ENCODE measurements at regions not wholly inside any gene's neighbourhood (a gene's known extent, or its start where the extent isn't known, plus 50 kb on each side); places are given as distances from the start of the nearest gene placed in this dataset.

GRCh38 chr2:4338345-4338744 lies 635.0 kb downstream of the DCDC2C start:
- TF ChIP-seq, protein P1, sequence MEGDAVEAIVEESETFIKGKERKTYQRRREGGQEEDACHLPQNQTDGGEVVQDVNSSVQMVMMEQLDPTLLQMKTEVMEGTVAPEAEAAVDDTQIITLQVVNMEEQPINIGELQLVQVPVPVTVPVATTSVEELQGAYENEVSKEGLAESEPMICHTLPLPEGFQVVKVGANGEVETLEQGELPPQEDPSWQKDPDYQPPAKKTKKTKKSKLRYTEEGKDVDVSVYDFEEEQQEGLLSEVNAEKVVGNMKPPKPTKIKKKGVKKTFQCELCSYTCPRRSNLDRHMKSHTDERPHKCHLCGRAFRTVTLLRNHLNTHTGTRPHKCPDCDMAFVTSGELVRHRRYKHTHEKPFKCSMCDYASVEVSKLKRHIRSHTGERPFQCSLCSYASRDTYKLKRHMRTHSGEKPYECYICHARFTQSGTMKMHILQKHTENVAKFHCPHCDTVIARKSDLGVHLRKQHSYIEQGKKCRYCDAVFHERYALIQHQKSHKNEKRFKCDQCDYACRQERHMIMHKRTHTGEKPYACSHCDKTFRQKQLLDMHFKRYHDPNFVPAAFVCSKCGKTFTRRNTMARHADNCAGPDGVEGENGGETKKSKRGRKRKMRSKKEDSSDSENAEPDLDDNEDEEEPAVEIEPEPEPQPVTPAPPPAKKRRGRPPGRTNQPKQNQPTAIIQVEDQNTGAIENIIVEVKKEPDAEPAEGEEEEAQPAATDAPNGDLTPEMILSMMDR (IDR thresholded peaks at IDR 0.05; ENCODE audit: borderline replicate concordance, extremely low read depth, low read length, poor library complexity, severe bottlenecking): no peak
- no peak for TF ChIP-seq EZH2 (IDR thresholded peaks at IDR 0.05; ENCODE audit: borderline replicate concordance, low read depth, low read length, severe bottlenecking)

Data from DND-41 (cell line).